GM12878 (cell line): ENCODE measurements at regions not wholly inside any gene's neighbourhood (a gene's known extent, or its start where the extent isn't known, plus 50 kb on each side); places are given as distances from the start of the nearest gene placed in this dataset.

Source experiments
- ATAC-seq: fragments of 200-7000 bp; cut with Tn5 transposase; 3 replicates; pipeline ENCODE4 v1.9.1; 2020; ENCODE audit warnings: mild to moderate bottlenecking, moderate library complexity
- BruUV-seq: library from RNA; stranded (reverse); fragments of 400-500 nt; replicated peaks from 2 replicates; lab custom pipeline; 2021; lab: Mats Ljungman, UMichigan
- CTCF ChIA-PET: fragments of 300-600 bp; sonication (Branson Sonifier 250); formaldehyde crosslinking; extraction: SDS; loops from one replicate; lab custom pipeline; 2021; ENCODE audit warnings: inconsistent platforms; lab: Yijun Ruan, JAX
- POLR2A ChIA-PET: fragments of 350-600 bp; formaldehyde crosslinking; extraction: SDS; loops from one replicate; lab custom pipeline; 2021; ENCODE audit warnings: inconsistent platforms; lab: Charles Lee
- RAD21 ChIA-PET: fragments of 300-600 bp; sonication (Branson Sonifier 250); formaldehyde crosslinking; loops from one replicate; lab custom pipeline; 2023; ENCODE audit warnings: antibody characterized with exemption; ENCODE audit not compliant: unreplicated experiment; lab: Charles Lee
- SMC1A ChIA-PET: fragments of 300-600 bp; sonication (Branson Sonifier 250); formaldehyde crosslinking; loops from one replicate; lab custom pipeline; 2023; ENCODE audit not compliant: unreplicated experiment, uncharacterized antibody; lab: Charles Lee
- DNase-seq: peaks from one replicate; pipeline ENCODE4 v3.0.0-alpha.2; 2011; ENCODE audit warnings: low read depth, low spot score
- FAIRE-seq: peaks from 3 replicates; lab custom pipeline; 2011; peaks lifted over from hg19 to GRCh38; lab: Jason Lieb, UNC
- H2AFZ ChIP-seq: 2 replicates; pipeline ENCODE4 v1.6.0; 2011; ENCODE audit warnings: low read depth, low read length, control low read depth; ENCODE audit not compliant: control insufficient read depth
- H3K27ac ChIP-seq: 2 replicates; pipeline ENCODE4 v1.5.1; 2011; ENCODE audit warnings: control low read depth; ENCODE audit not compliant: control insufficient read depth, insufficient read depth
- H3K27me3 ChIP-seq, 2 experiments: replicated peaks in 1 of 2; 2 replicates each; pipeline versions ENCODE4 v1.6.0 to v1.6.1; 2011; ENCODE audit warnings: low read length in 1 of 2; ENCODE audit not compliant: control insufficient read depth in 2 of 2, insufficient read depth in 2 of 2
- H3K36me3 ChIP-seq, 2 experiments: 2 replicates each; pipeline ENCODE4 v1.5.1; 2011; ENCODE audit warnings: low read length in 1 of 2; ENCODE audit not compliant: control insufficient read depth in 2 of 2, insufficient read depth in 2 of 2
- H3K4me1 ChIP-seq: 2 replicates; pipeline ENCODE4 v1.6.1; 2011; ENCODE audit warnings: mild to moderate bottlenecking, low read length, moderate library complexity, mixed read lengths; ENCODE audit not compliant: control insufficient read depth, insufficient read depth
- H3K4me2 ChIP-seq: 2 replicates; pipeline ENCODE4 v1.6.0; 2011; ENCODE audit warnings: control low read depth; ENCODE audit not compliant: control insufficient read depth, insufficient read depth
- H3K4me3 ChIP-seq: fragments of 200-600 bp; sonication (generic); 2 replicates; pipeline ENCODE4 v1.5.1; 2016
- H3K79me2 ChIP-seq: 2 replicates; pipeline ENCODE4 v1.6.0; 2011; ENCODE audit warnings: low read length; ENCODE audit not compliant: control insufficient read depth, insufficient read depth
- H3K9ac ChIP-seq: 2 replicates; pipeline ENCODE4 v1.8.0; 2011; ENCODE audit warnings: low read length, control low read depth, mixed read lengths; ENCODE audit not compliant: control insufficient read depth, insufficient read depth
- H3K9me3 ChIP-seq: replicated peaks from 3 replicates; pipeline ENCODE4 v1.5.1; 2011; ENCODE audit warnings: mild to moderate bottlenecking, low read length; ENCODE audit not compliant: control insufficient read depth, insufficient read depth
- H4K20me1 ChIP-seq: 2 replicates; pipeline ENCODE4 v1.6.0; 2011; ENCODE audit not compliant: control insufficient read depth, insufficient read depth
- ASH2L ChIP-seq: fragments of 300-600, 200-600 bp; sonication (generic); IDR thresholded peaks from 2 replicates; pipeline ENCODE4 v1.6.1; 2017; ENCODE audit warnings: low read depth, mild to moderate bottlenecking, borderline replicate concordance
- BACH1 ChIP-seq: fragments of 450-650 bp; IDR thresholded peaks from 2 replicates; pipeline ENCODE4 v1.6.1; 2017; ENCODE audit warnings: mild to moderate bottlenecking, borderline replicate concordance
- IKZF1 ChIP-seq: fragments of 450-650 bp; conservative IDR thresholded peaks from 2 replicates; pipeline ENCODE4 v1.6.1; 2017; ENCODE audit warnings: antibody characterized with exemption, mild to moderate bottlenecking
- MEF2A ChIP-seq: IDR thresholded peaks from 2 replicates; pipeline ENCODE4 v1.6.1; 2011; ENCODE audit warnings: low read depth, mild to moderate bottlenecking, low read length, moderate library complexity; ENCODE audit not compliant: insufficient read depth
- NBN ChIP-seq: fragments of 450-650 bp; IDR thresholded peaks from 2 replicates; pipeline ENCODE4 v1.6.1; 2016
- NFYB ChIP-seq: IDR thresholded peaks from 2 replicates; pipeline ENCODE4 v1.6.1; 2011; ENCODE audit warnings: low read depth, mild to moderate bottlenecking, low read length, improper control_type of control experiment, moderate library complexity; ENCODE audit not compliant: insufficient read depth
- NR2C1 ChIP-seq: fragments of 450-650 bp; IDR thresholded peaks from 2 replicates; pipeline ENCODE4 v1.6.1; 2017; ENCODE audit warnings: antibody characterized with exemption, mild to moderate bottlenecking, moderate library complexity
- PML ChIP-seq: IDR thresholded peaks from 2 replicates; pipeline ENCODE4 v1.6.1; 2012; ENCODE audit warnings: low read length, inconsistent platforms
- SMARCA5 ChIP-seq: fragments of 450-650 bp; IDR thresholded peaks from 2 replicates; pipeline ENCODE4 v1.6.1; 2017; ENCODE audit warnings: mild to moderate bottlenecking
- SUPT20H ChIP-seq: IDR thresholded peaks from 2 replicates; pipeline ENCODE4 v1.6.1; 2011; ENCODE audit warnings: low read depth, mild to moderate bottlenecking, low read length, moderate library complexity, borderline replicate concordance; ENCODE audit not compliant: control insufficient read depth
- SUZ12 ChIP-seq: fragments of 200-600 bp; sonication (generic); IDR thresholded peaks from one replicate; pipeline ENCODE4 v1.6.1; 2018; ENCODE audit warnings: antibody characterized with exemption, mild to moderate bottlenecking; ENCODE audit not compliant: unreplicated experiment
- in situ Hi-C: fragments of 300-500 bp; cut with MboI; formaldehyde crosslinking; loops from 9 replicates; pipeline ENCODE4 v1.14.3; 2018; ENCODE audit warnings: mixed read lengths
- intact Hi-C: fragments of 100-400 bp; cut with micrococcal nuclease; formaldehyde crosslinking; loops from one replicate; pipeline ENCODE4 v1.14.2; 2022; ENCODE audit not compliant: unreplicated experiment
- TF ChIP-seq, protein P1 (sequence below): fragments of 450-650 bp; IDR thresholded peaks from 2 replicates; pipeline ENCODE4 v1.6.1; 2018; ENCODE audit warnings: borderline replicate concordance, mild to moderate bottlenecking; ENCODE audit not compliant: partially characterized antibody
- TF ChIP-seq, protein P2 (sequence below): fragments of 450-650 bp; IDR thresholded peaks from 2 replicates; pipeline ENCODE4 v1.6.1; 2017; ENCODE audit warnings: low read depth, mild to moderate bottlenecking, moderate library complexity
- TF ChIP-seq, protein P3 (sequence below): IDR thresholded peaks from 2 replicates; pipeline ENCODE4 v1.6.1; 2011; ENCODE audit warnings: borderline replicate concordance, low read depth, mild to moderate bottlenecking, moderate library complexity, low read length; ENCODE audit not compliant: insufficient read depth, poor library complexity, severe bottlenecking
- TF ChIP-seq, protein P4 (sequence below): fragments of 450-650 bp; IDR thresholded peaks from 2 replicates; pipeline ENCODE4 v1.6.1; 2017; ENCODE audit warnings: mild to moderate bottlenecking, low read depth, inconsistent platforms; ENCODE audit not compliant: poor library complexity, severe bottlenecking
- TF ChIP-seq, protein P5 (sequence below): fragments of 450-650 bp; conservative IDR thresholded peaks from 2 replicates; pipeline ENCODE4 v1.6.1; 2017; ENCODE audit warnings: mild to moderate bottlenecking, moderate library complexity

DNA sequence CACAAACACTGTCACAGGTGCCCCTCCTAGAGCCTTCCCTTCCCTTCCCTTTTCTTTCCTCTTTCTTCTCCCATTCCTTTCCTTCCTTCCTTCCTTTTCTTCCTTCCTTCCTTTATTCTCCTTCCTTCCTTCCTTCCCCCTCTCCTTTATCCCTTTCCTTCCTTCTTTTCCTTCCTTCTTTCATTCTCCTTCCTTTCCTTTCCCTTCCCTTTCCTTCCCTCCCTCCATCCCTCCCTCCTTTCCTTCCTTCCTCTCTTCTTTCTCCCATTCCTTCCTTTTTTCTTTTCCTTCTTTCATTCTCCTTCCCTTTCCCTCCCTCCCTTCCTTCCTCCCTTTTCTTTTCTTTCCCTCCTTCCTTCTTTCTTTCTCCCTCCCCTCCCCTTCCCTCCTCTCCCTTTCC, 170.0 kb downstream of the ENGASE start:
- BruUV-seq: no TSS peak
- POLR2A ChIA-PET: no interaction called here
- no peak overlapping the region for H3K4me3 ChIP-seq
- H3K27me3 ChIP-seq: peaks cover 0 to 2% of the 10 kb centered on the region in 2 experiments; a peak in 2 of 4 replicates
- intact Hi-C loops (no loop called here), in situ Hi-C loops (no loop called here)
- ATAC-seq (no peak), FAIRE-seq (no peak), DNase-seq (no peak)
- no peaks in the 10 kb centered on the region for H4K20me1 ChIP-seq
- SMC1A ChIA-PET: no interaction called here
- no peaks in the 10 kb centered on the region for H3K36me3 ChIP-seq
- no peaks in the 10 kb centered on the region for H3K79me2 ChIP-seq
- CTCF ChIA-PET: no interaction called here
- no peak overlapping the region for H3K4me2 ChIP-seq
- no peak overlapping the region for H2AFZ ChIP-seq
- H3K9ac ChIP-seq: no peak overlapping the region
- no peaks in the 10 kb centered on the region for H3K4me1 ChIP-seq
- no peak for TF ChIP-seq ASH2L
- no peak for TF ChIP-seq NBN
- TF ChIP-seq SUZ12: no peak
- no peak for TF ChIP-seq NR2C1
- TF ChIP-seq, protein P1, sequence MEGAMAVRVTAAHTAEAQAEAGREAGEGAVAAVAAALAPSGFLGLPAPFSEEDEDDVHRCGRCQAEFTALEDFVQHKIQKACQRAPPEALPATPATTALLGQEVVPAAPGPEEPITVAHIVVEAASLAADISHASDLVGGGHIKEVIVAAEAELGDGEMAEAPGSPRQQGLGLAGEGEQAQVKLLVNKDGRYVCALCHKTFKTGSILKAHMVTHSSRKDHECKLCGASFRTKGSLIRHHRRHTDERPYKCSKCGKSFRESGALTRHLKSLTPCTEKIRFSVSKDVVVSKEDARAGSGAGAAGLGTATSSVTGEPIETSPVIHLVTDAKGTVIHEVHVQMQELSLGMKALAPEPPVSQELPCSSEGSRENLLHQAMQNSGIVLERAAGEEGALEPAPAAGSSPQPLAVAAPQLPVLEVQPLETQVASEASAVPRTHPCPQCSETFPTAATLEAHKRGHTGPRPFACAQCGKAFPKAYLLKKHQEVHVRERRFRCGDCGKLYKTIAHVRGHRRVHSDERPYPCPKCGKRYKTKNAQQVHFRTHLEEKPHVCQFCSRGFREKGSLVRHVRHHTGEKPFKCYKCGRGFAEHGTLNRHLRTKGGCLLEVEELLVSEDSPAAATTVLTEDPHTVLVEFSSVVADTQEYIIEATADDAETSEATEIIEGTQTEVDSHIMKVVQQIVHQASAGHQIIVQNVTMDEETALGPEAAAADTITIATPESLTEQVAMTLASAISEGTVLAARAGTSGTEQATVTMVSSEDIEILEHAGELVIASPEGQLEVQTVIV: no peak
- no peak for TF ChIP-seq BACH1
- TF ChIP-seq, protein P2, sequence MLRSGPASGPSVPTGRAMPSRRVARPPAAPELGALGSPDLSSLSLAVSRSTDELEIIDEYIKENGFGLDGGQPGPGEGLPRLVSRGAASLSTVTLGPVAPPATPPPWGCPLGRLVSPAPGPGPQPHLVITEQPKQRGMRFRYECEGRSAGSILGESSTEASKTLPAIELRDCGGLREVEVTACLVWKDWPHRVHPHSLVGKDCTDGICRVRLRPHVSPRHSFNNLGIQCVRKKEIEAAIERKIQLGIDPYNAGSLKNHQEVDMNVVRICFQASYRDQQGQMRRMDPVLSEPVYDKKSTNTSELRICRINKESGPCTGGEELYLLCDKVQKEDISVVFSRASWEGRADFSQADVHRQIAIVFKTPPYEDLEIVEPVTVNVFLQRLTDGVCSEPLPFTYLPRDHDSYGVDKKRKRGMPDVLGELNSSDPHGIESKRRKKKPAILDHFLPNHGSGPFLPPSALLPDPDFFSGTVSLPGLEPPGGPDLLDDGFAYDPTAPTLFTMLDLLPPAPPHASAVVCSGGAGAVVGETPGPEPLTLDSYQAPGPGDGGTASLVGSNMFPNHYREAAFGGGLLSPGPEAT: no peak
- TF ChIP-seq PML: no peak
- TF ChIP-seq MEF2A: no peak
- TF ChIP-seq SUPT20H: no peak
- TF ChIP-seq, protein P3, sequence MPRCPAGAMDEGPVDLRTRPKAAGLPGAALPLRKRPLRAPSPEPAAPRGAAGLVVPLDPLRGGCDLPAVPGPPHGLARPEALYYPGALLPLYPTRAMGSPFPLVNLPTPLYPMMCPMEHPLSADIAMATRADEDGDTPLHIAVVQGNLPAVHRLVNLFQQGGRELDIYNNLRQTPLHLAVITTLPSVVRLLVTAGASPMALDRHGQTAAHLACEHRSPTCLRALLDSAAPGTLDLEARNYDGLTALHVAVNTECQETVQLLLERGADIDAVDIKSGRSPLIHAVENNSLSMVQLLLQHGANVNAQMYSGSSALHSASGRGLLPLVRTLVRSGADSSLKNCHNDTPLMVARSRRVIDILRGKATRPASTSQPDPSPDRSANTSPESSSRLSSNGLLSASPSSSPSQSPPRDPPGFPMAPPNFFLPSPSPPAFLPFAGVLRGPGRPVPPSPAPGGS: no peak
- TF ChIP-seq IKZF1: no peak
- TF ChIP-seq, protein P4, sequence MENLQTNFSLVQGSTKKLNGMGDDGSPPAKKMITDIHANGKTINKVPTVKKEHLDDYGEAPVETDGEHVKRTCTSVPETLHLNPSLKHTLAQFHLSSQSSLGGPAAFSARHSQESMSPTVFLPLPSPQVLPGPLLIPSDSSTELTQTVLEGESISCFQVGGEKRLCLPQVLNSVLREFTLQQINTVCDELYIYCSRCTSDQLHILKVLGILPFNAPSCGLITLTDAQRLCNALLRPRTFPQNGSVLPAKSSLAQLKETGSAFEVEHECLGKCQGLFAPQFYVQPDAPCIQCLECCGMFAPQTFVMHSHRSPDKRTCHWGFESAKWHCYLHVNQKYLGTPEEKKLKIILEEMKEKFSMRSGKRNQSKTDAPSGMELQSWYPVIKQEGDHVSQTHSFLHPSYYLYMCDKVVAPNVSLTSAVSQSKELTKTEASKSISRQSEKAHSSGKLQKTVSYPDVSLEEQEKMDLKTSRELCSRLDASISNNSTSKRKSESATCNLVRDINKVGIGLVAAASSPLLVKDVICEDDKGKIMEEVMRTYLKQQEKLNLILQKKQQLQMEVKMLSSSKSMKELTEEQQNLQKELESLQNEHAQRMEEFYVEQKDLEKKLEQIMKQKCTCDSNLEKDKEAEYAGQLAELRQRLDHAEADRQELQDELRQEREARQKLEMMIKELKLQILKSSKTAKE: no peak
- TF ChIP-seq, protein P5, sequence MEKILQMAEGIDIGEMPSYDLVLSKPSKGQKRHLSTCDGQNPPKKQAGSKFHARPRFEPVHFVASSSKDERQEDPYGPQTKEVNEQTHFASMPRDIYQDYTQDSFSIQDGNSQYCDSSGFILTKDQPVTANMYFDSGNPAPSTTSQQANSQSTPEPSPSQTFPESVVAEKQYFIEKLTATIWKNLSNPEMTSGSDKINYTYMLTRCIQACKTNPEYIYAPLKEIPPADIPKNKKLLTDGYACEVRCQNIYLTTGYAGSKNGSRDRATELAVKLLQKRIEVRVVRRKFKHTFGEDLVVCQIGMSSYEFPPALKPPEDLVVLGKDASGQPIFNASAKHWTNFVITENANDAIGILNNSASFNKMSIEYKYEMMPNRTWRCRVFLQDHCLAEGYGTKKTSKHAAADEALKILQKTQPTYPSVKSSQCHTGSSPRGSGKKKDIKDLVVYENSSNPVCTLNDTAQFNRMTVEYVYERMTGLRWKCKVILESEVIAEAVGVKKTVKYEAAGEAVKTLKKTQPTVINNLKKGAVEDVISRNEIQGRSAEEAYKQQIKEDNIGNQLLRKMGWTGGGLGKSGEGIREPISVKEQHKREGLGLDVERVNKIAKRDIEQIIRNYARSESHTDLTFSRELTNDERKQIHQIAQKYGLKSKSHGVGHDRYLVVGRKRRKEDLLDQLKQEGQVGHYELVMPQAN: no peak
- no peak for TF ChIP-seq NFYB
- TF ChIP-seq SMARCA5: no peak
- H3K9me3 ChIP-seq: no peaks in the 10 kb centered on the region; the same call in 2 of the 3 replicates
- H3K27ac ChIP-seq: no peak overlapping the region
- RAD21 ChIA-PET: no interaction called here
